Mucosa of descending colon (tissue), 3 donors: ENCODE measurements at regions not wholly inside any gene's neighbourhood (a gene's known extent, or its start where the extent isn't known, plus 50 kb on each side); places are given as distances from the start of the nearest gene placed in this dataset.

ENCODE experiments used
- ATAC-seq: fragments of 200-7000 bp; cut with Tn5 transposase; one replicate; pipeline ENCODE4 v1.9.1; 2020; ENCODE audit warnings: mild to moderate bottlenecking, moderate library complexity
- DNase-seq, 3 donors: peaks; one replicate each; pipeline ENCODE4 v3.0.0-alpha.2; 2020
- H3K36me3 ChIP-seq: fragments of 200-600 bp; one replicate; pipeline ENCODE4 v1.8.0; 2021; ENCODE audit warnings: low read depth, mild to moderate bottlenecking
- H3K4me1 ChIP-seq: fragments of 200-600 bp; one replicate; pipeline ENCODE4 v1.8.0; 2021; ENCODE audit warnings: low read depth, mild to moderate bottlenecking
- H3K4me3 ChIP-seq: fragments of 200-600 bp; one replicate; pipeline ENCODE4 v1.8.0; 2021; ENCODE audit warnings: mild to moderate bottlenecking
- H3K9me3 ChIP-seq: fragments of 200-600 bp; one replicate; pipeline ENCODE4 v1.8.0; 2021; ENCODE audit warnings: mild to moderate bottlenecking
- CTCF ChIP-seq: fragments of 200-600 bp; IDR thresholded peaks from one replicate; pipeline ENCODE4 v1.8.0; 2022; ENCODE audit warnings: antibody characterized with exemption, mild to moderate bottlenecking
- intact Hi-C, 2 donors: fragments of 100-400 bp; cut with DNase I in 1 of 2; cut with micrococcal nuclease in 1 of 2; formaldehyde crosslinking; loops; one replicate each; pipeline versions ENCODE4 v1.11.0 to v1.11.1; 2022; cut with DNase I, micrococcal nuclease
- donor health status: DM: no; HTN: no; CAD: no; lungs with moderate emphysema.
- donor health status: DM: no; HTN: no; CAD: no.
- donor health status: DM: no; HTN: yes; CAD: no.

GRCh38 chr3:76888856-76889255, 151.0 kb upstream of the ROBO2 start:
- DNase-seq: no peak
- intact Hi-C loops: no loop called here
- no peak for ATAC-seq

GRCh38 chr3:76889911-76890310, 150.0 kb upstream of the ROBO2 start:
- TF ChIP-seq CTCF: no peak
- H3K4me3 ChIP-seq: no peak overlapping the region
- H3K36me3 ChIP-seq: no peaks in the 10 kb centered on the region
- no peaks in the 10 kb centered on the region for H3K9me3 ChIP-seq
- no peaks in the 10 kb centered on the region for H3K4me1 ChIP-seq
- intact Hi-C loops: no loop called here
- no peak for ATAC-seq
- no peak for DNase-seq

More at GRCh38 chr3:76888856-76889255, 151.0 kb upstream of the ROBO2 start:
- Histone ChIP-seq H3K4me3 (no peak overlapping the region), H3K9me3 (no peaks in the 10 kb centered on the region), H3K36me3 (no peaks in the 10 kb centered on the region), H3K4me1 (no peaks in the 10 kb centered on the region)
- TF ChIP-seq CTCF: no peak

DNA sequence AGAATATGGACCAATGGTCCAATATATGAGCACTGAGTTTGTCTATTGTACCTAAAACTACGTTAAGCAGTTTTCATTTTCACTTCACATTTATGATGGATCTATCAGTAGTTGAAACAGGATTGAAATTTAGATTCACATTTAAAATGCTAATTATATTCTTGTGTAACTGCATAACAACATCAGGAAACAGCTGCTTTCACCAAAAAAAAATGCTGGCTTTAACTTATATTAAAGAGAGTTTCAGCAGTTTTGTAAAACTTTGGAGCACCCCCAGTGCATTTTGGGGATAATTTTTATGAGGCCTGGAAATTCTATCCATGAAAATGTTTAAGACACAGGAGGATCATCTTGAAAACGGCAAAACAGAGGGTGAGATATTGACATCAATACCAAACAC, 142.8 kb upstream of the ROBO2 start:
- H3K4me3 ChIP-seq: no peak overlapping the region
- H3K36me3 ChIP-seq: no peaks in the 10 kb centered on the region
- no peaks in the 10 kb centered on the region for H3K4me1 ChIP-seq
- no peaks in the 10 kb centered on the region for H3K9me3 ChIP-seq
- DNase-seq (no peak), ATAC-seq (no peak)
- intact Hi-C loops: no loop called here
- no peak for TF ChIP-seq CTCF

DNA sequence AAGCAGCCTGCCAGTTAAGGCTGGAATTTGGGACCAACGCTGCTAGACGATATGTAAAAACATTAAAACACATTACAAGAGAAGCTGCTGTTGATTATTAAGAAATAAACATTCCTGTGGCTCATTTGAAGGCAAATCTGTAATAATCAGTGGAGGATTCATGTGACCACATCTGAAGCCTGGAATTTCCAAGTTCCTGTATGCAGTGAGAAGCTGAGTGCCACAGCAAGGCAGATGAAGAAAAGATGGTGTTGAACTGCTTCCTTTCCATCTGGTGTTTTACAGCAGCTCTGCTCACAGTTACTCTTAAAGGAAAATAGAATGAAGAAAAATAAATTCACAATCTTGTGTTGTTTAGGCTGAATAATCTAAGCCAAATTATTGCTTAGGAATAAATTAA, 139.3 kb upstream of the ROBO2 start:
- DNase-seq: no peak
- no peak for TF ChIP-seq CTCF
- ATAC-seq: no peak
- Histone ChIP-seq H3K4me3 (no peak overlapping the region), H3K9me3 (no peaks in the 10 kb centered on the region), H3K36me3 (no peaks in the 10 kb centered on the region), H3K4me1 (no peaks in the 10 kb centered on the region)
- intact Hi-C loops: no loop called here

DNA sequence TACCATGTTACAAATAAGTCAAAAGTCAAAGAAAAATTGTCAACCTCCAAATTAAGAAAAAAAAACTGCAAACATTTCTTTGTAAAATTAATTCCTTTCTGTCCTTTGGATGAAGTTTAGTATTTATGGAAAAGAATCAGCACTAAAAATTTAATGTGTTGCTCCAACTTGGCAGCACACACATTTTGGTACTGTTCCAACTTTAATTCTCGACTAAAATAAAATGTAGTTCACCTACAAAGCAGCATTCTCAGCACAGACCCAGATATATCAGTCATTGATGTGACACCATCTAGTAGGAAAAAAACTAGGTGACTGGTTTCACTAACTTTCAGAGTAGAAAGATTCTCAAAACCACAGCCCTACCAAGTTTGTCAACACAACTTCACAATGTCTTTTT, 131.7 kb upstream of the ROBO2 start:
- H3K4me1 ChIP-seq: no peaks in the 10 kb centered on the region
- no peak overlapping the region for H3K4me3 ChIP-seq
- ATAC-seq (no peak), DNase-seq (no peak)
- no peaks in the 10 kb centered on the region for H3K9me3 ChIP-seq
- intact Hi-C loops: no loop called here
- H3K36me3 ChIP-seq: no peaks in the 10 kb centered on the region
- TF ChIP-seq CTCF: no peak

- intact Hi-C loops: no loop called here
- no peak for ATAC-seq
- H3K4me3 ChIP-seq: no peak overlapping the region
- H3K36me3 ChIP-seq: no peaks in the 10 kb centered on the region
- DNase-seq: no peak
- no peak for TF ChIP-seq CTCF
- no peaks in the 10 kb centered on the region for H3K4me1 ChIP-seq
- H3K9me3 ChIP-seq: no peaks in the 10 kb centered on the region
Observed at GRCh38 chr3:76912841-76913383, 127.0 kb upstream of the ROBO2 start.
